ENCODE measurements at regions not wholly inside any gene's neighbourhood (a gene's known extent, or its start where the extent isn't known, plus 50 kb on each side); places are given as distances from the start of the nearest gene placed in this dataset.

- Mint-ChIP-seq H3K27ac (no peak overlapping the region), H3K4me1 (no peaks in the 10 kb centered on the region), H3K9me3 (peaks cover 17% of the 10 kb centered on the region), H3K4me3 (no peak overlapping the region), H3K27me3 (ENCODE audit: low read depth, poor library complexity) (peaks cover 4% of the 10 kb centered on the region), H3K36me3 (ENCODE audit: low read depth) (peaks cover 8% of the 10 kb centered on the region)
- no peak for DNase-seq
- TF ChIP-seq CTCF (IDR thresholded peaks at IDR 0.05): no peak
These were observed 344.9 kb downstream of the RND3 start for GRCh38 chr2:150142561-150142960.

- H3K9me3 Mint-ChIP-seq: peaks cover 5% of the 10 kb centered on the region
- H3K4me1 Mint-ChIP-seq: no peaks in the 10 kb centered on the region
- no peak overlapping the region for H3K4me3 Mint-ChIP-seq
- no peak overlapping the region for H3K27ac Mint-ChIP-seq
- no peaks in the 10 kb centered on the region for H3K36me3 Mint-ChIP-seq (ENCODE audit: low read depth)
- no peak for TF ChIP-seq CTCF (IDR thresholded peaks at IDR 0.05)
- DNase-seq: no peak
- H3K27me3 Mint-ChIP-seq (ENCODE audit: low read depth, poor library complexity): peaks cover 7% of the 10 kb centered on the region
These were observed 346.1 kb downstream of the RND3 start for GRCh38 chr2:150141226-150142001.

GRCh38 chr2:150140777-150141176, 346.7 kb downstream of the RND3 start:
- Mint-ChIP-seq H3K27me3 (ENCODE audit: low read depth, poor library complexity) (peaks cover 7% of the 10 kb centered on the region), H3K4me1 (no peaks in the 10 kb centered on the region), H3K27ac (no peak overlapping the region), H3K9me3 (no peaks in the 10 kb centered on the region), H3K4me3 (no peak overlapping the region), H3K36me3 (ENCODE audit: low read depth) (no peaks in the 10 kb centered on the region)
- no peak for DNase-seq
- TF ChIP-seq CTCF (IDR thresholded peaks at IDR 0.05): no peak

GRCh38 chr2:150138587-150138986, 348.9 kb downstream of the RND3 start:
- Mint-ChIP-seq H3K36me3 (ENCODE audit: low read depth) (no peaks in the 10 kb centered on the region), H3K4me3 (no peak overlapping the region), H3K9me3 (no peaks in the 10 kb centered on the region), H3K27me3 (ENCODE audit: low read depth, poor library complexity) (peaks cover 9% of the 10 kb centered on the region), H3K27ac (no peak overlapping the region), H3K4me1 (no peaks in the 10 kb centered on the region)
- TF ChIP-seq CTCF (IDR thresholded peaks at IDR 0.05): no peak
- no peak for DNase-seq

GRCh38 chr2:150137338-150138069, 350.0 kb downstream of the RND3 start:
- H3K9me3 Mint-ChIP-seq: no peaks in the 10 kb centered on the region
- H3K4me3 Mint-ChIP-seq: no peak overlapping the region
- H3K36me3 Mint-ChIP-seq (ENCODE audit: low read depth): no peaks in the 10 kb centered on the region
- TF ChIP-seq CTCF (IDR thresholded peaks at IDR 0.05): no peak
- no peak overlapping the region for H3K27ac Mint-ChIP-seq
- H3K27me3 Mint-ChIP-seq (ENCODE audit: low read depth, poor library complexity): peaks cover 6% of the 10 kb centered on the region
- DNase-seq: no peak
- H3K4me1 Mint-ChIP-seq: no peaks in the 10 kb centered on the region

Measured in nephron progenitor cell (in vitro differentiated cells).